A673 (cell line): ENCODE measurements at regions not wholly inside any gene's neighbourhood (a gene's known extent, or its start where the extent isn't known, plus 50 kb on each side); places are given as distances from the start of the nearest gene placed in this dataset.

Experiments used
- BruUV-seq: library from RNA; stranded (reverse); fragments of 400-500 nt; replicated peaks from 2 replicates; lab custom pipeline; 2021; lab: Mats Ljungman, UMichigan
- CTCF ChIA-PET: fragments of 300-600 bp; sonication (Branson Sonifier 250); formaldehyde crosslinking; loops from one replicate; lab custom pipeline; 2022; ENCODE audit warnings: antibody characterized with exemption; lab: Charles Lee
- POLR2A ChIA-PET: fragments of 300-600 bp; sonication (Branson Sonifier 250); formaldehyde crosslinking; loops from one replicate; lab custom pipeline; 2022; ENCODE audit warnings: antibody characterized with exemption; ENCODE audit not compliant: low non-redundant PET; lab: Charles Lee
- DNase-seq: peaks from one replicate; pipeline ENCODE4 v3.0.0-alpha.2; 2015; ENCODE audit warnings: low spot score
- H3K27ac ChIP-seq: fragments of 200-600 bp; sonication (generic); 2 replicates; pipeline ENCODE4 v1.5.1; 2016; ENCODE audit warnings: mixed run types, low read depth, mild to moderate bottlenecking, mixed read lengths, antibody characterized with exemption, low read length; ENCODE audit not compliant: poor library complexity, severe bottlenecking
- H3K27me3 ChIP-seq: fragments of 200-600 bp; sonication (generic); replicated peaks from 2 replicates; pipeline ENCODE4 v1.6.1; 2017; ENCODE audit warnings: mixed run types, low read depth, mild to moderate bottlenecking, mixed read lengths, antibody characterized with exemption, low read length; ENCODE audit not compliant: insufficient read depth, poor library complexity
- H3K36me3 ChIP-seq: fragments of 200-600 bp; sonication (generic); 2 replicates; pipeline ENCODE4 v1.6.1; 2016; ENCODE audit warnings: mixed run types, mild to moderate bottlenecking, mixed read lengths, antibody characterized with exemption, low read length; ENCODE audit not compliant: insufficient read depth, poor library complexity, severe bottlenecking
- H3K4me1 ChIP-seq: fragments of 200-600 bp; sonication (generic); 2 replicates; pipeline ENCODE4 v1.6.1; 2017; ENCODE audit warnings: mixed run types, mild to moderate bottlenecking, mixed read lengths, antibody characterized with exemption, low read length; ENCODE audit not compliant: insufficient read depth, poor library complexity, severe bottlenecking
- H3K4me3 ChIP-seq: fragments of 200-600 bp; sonication (generic); 2 replicates; pipeline ENCODE4 v1.5.1; 2016; ENCODE audit warnings: low read depth, mixed run types, mild to moderate bottlenecking, mixed read lengths, low read length; ENCODE audit not compliant: poor library complexity, severe bottlenecking
- H3K9me3 ChIP-seq: fragments of 200-600 bp; sonication (generic); 2 replicates; pipeline ENCODE4 v1.6.1; 2016; ENCODE audit warnings: mixed run types, low read depth, mild to moderate bottlenecking, mixed read lengths, antibody characterized with exemption, low read length; ENCODE audit not compliant: poor library complexity, severe bottlenecking
- CTCF ChIP-seq: fragments of 300-800, 200-600 bp; sonication (generic); conservative IDR thresholded peaks from 2 replicates; pipeline ENCODE4 v1.5.1; 2017; ENCODE audit warnings: low read depth, mild to moderate bottlenecking, antibody characterized with exemption, low read length, moderate library complexity, mixed read lengths
- EZH2 ChIP-seq: fragments of 200-600 bp; sonication (generic); IDR thresholded peaks from 2 replicates; pipeline ENCODE4 v1.6.1; 2017; ENCODE audit warnings: borderline replicate concordance, low read depth, mild to moderate bottlenecking, mixed read lengths, antibody characterized with exemption, low read length; ENCODE audit not compliant: poor library complexity, severe bottlenecking
- intact Hi-C: fragments of 100-400 bp; cut with micrococcal nuclease; formaldehyde crosslinking; loops from one replicate; pipeline ENCODE4 v1.10.0; 2022; ENCODE audit not compliant: unreplicated experiment

GRCh38 chr1:95409901-95410300 lies 175.9 kb downstream of the RWDD3 start:
- no peak for TF ChIP-seq CTCF
- TF ChIP-seq EZH2 = no peak
- no peak overlapping the region for H3K27ac ChIP-seq
- H3K36me3 ChIP-seq = no peaks in the 10 kb centered on the region
- H3K4me1 ChIP-seq = peaks cover 7% of the 10 kb centered on the region
- CTCF ChIA-PET = no interaction called here
- DNase-seq = no peak
- no peaks in the 10 kb centered on the region for H3K9me3 ChIP-seq
- H3K4me3 ChIP-seq = no peak overlapping the region
- H3K27me3 ChIP-seq = peaks cover 80% of the 10 kb centered on the region
- POLR2A ChIA-PET = interaction anchor here (0.6 kb wide), 1 partner anchor 176 kb away, joined by 3 read pairs; no protein-coding TSS in a partner anchor
- intact Hi-C loops = no loop called here
- BruUV-seq = no TSS peak

GRCh38 chr1:95415146-95415545 lies 181.1 kb downstream of the RWDD3 start:
- DNase-seq = no peak
- BruUV-seq = no TSS peak
- ChIA-PET CTCF (no interaction called here), POLR2A (no interaction called here)
- Histone ChIP-seq H3K9me3 (no peaks in the 10 kb centered on the region), H3K27ac (no peak overlapping the region), H3K36me3 (no peaks in the 10 kb centered on the region), H3K4me1 (no peaks in the 10 kb centered on the region), H3K4me3 (no peak overlapping the region), H3K27me3 (peaks cover 50% of the 10 kb centered on the region)
- intact Hi-C loops = no loop called here
- TF ChIP-seq CTCF (no peak), EZH2 (no peak)

GRCh38 chr1:95426772-95427171 lies 192.8 kb downstream of the RWDD3 start:
- no peak for DNase-seq
- CTCF ChIA-PET = no interaction called here
- Histone ChIP-seq H3K9me3 (no peaks in the 10 kb centered on the region), H3K4me3 (no peak overlapping the region), H3K27me3 (peaks cover 30% of the 10 kb centered on the region), H3K4me1 (no peaks in the 10 kb centered on the region), H3K36me3 (no peaks in the 10 kb centered on the region), H3K27ac (no peak overlapping the region)
- intact Hi-C loops = no loop called here
- POLR2A ChIA-PET = no interaction called here
- no TSS peak for BruUV-seq
- TF ChIP-seq EZH2 (no peak), CTCF (no peak)
